ENCODE measurements at regions not wholly inside any gene's neighbourhood (a gene's known extent, or its start where the extent isn't known, plus 50 kb on each side); places are given as distances from the start of the nearest gene placed in this dataset.

DNA sequence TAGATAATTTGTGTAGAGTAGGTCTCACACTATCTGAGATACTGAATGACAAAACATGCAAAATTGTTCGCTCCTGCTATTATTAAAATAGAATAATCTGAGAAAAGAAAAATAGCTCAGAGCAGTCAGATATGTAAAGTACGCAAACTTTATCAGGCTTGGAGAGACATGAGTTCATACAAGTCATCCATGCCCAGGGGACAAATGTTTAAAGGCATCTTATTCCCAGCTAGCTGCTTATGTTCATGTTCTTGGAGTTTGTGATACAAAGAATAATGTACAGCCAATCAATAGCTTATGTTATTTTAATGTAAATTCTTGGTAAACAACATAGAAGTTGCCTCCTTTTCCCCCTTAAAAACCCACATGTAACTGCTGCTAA lies 69.4 kb upstream of the USP25 start:
- Histone ChIP-seq H3K27me3 (ENCODE audit: insufficient read depth, low read length) (no peaks in the 10 kb centered on the region), H3K4me1 (ENCODE audit: insufficient read depth, low read length) (no peaks in the 10 kb centered on the region), H3K4me2 (ENCODE audit: low read length) (no peak overlapping the region), H3K9ac (ENCODE audit: low read length) (no peak overlapping the region), H3K9me3 (ENCODE audit: insufficient read depth, low read depth, low read length) (no peaks in the 10 kb centered on the region), H4K20me1 (ENCODE audit: insufficient read depth, low read length) (no peaks in the 10 kb centered on the region), H3K4me3 (ENCODE audit: insufficient read depth, low read depth, low read length) (no peak overlapping the region), H3K79me2 (ENCODE audit: insufficient read depth, low read length) (no peaks in the 10 kb centered on the region), H3K27ac (ENCODE audit: low read depth, low read length) (no peak overlapping the region), H3K36me3 (ENCODE audit: insufficient read depth, low read length) (no peaks in the 10 kb centered on the region), H2AFZ (ENCODE audit: low read depth, low read length) (no peak overlapping the region)
- DNase-seq (ENCODE audit: low read depth) = no peak
- H3K9me3 Mint-ChIP-seq (ENCODE audit: unreplicated experiment) = peaks cover 3% of the 10 kb centered on the region
- peaks cover 3% of the 10 kb centered on the region for H3K36me3 Mint-ChIP-seq (ENCODE audit: low read depth, unreplicated experiment)
- H3K27ac Mint-ChIP-seq (ENCODE audit: unreplicated experiment) = no peak overlapping the region
- TF ChIP-seq, protein P1, sequence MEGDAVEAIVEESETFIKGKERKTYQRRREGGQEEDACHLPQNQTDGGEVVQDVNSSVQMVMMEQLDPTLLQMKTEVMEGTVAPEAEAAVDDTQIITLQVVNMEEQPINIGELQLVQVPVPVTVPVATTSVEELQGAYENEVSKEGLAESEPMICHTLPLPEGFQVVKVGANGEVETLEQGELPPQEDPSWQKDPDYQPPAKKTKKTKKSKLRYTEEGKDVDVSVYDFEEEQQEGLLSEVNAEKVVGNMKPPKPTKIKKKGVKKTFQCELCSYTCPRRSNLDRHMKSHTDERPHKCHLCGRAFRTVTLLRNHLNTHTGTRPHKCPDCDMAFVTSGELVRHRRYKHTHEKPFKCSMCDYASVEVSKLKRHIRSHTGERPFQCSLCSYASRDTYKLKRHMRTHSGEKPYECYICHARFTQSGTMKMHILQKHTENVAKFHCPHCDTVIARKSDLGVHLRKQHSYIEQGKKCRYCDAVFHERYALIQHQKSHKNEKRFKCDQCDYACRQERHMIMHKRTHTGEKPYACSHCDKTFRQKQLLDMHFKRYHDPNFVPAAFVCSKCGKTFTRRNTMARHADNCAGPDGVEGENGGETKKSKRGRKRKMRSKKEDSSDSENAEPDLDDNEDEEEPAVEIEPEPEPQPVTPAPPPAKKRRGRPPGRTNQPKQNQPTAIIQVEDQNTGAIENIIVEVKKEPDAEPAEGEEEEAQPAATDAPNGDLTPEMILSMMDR (IDR thresholded peaks at IDR 0.05; ENCODE audit: insufficient read depth, low read depth, low read length) = no peak
- TF ChIP-seq EZH2 (IDR thresholded peaks at IDR 0.05; ENCODE audit: insufficient read depth, low read length) = no peak
- no peaks in the 10 kb centered on the region for H3K27me3 Mint-ChIP-seq (ENCODE audit: low read depth, unreplicated experiment)
- H3K4me3 Mint-ChIP-seq (ENCODE audit: unreplicated experiment) = no peak overlapping the region
- peaks cover 9% of the 10 kb centered on the region for H3K4me1 Mint-ChIP-seq (ENCODE audit: low read depth, unreplicated experiment)
- no peak for FAIRE-seq

DNA sequence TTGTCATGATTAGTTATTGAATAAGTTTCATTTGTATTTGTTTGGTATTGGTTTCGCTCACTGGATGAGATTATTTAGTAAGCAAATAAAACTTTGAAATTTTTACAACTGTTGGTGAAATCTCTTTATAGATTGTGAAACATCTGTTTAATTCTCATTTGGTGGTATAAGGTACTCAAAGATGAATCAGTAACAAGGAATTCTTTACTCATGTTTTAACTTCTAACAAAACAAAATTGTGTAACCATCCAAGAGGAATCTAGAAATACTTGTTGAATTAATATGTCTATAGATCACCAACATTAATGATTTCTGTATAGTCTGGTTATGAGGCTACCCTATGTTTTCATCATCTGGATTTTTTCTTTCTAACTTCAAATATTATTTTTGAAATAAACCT lies 62.8 kb upstream of the USP25 start:
- Mint-ChIP-seq H3K4me1 (ENCODE audit: low read depth, unreplicated experiment) (no peaks in the 10 kb centered on the region), H3K27me3 (ENCODE audit: low read depth, unreplicated experiment) (no peaks in the 10 kb centered on the region), H3K4me3 (ENCODE audit: unreplicated experiment) (no peak overlapping the region), H3K27ac (ENCODE audit: unreplicated experiment) (no peak overlapping the region), H3K9me3 (ENCODE audit: unreplicated experiment) (no peaks in the 10 kb centered on the region), H3K36me3 (ENCODE audit: low read depth, unreplicated experiment) (peaks cover 3% of the 10 kb centered on the region)
- peak; percentile 65 for FAIRE-seq
- Histone ChIP-seq H3K4me2 (ENCODE audit: low read length) (no peak overlapping the region), H3K36me3 (ENCODE audit: insufficient read depth, low read length) (no peaks in the 10 kb centered on the region), H3K79me2 (ENCODE audit: insufficient read depth, low read length) (no peaks in the 10 kb centered on the region), H3K9me3 (ENCODE audit: insufficient read depth, low read depth, low read length) (no peaks in the 10 kb centered on the region), H3K9ac (ENCODE audit: low read length) (no peak overlapping the region), H3K4me3 (ENCODE audit: insufficient read depth, low read depth, low read length) (no peak overlapping the region), H3K27me3 (ENCODE audit: insufficient read depth, low read length) (no peaks in the 10 kb centered on the region), H3K27ac (ENCODE audit: low read depth, low read length) (no peak overlapping the region), H2AFZ (ENCODE audit: low read depth, low read length) (no peak overlapping the region), H4K20me1 (ENCODE audit: insufficient read depth, low read length) (no peaks in the 10 kb centered on the region), H3K4me1 (ENCODE audit: insufficient read depth, low read length) (no peaks in the 10 kb centered on the region)
- TF ChIP-seq EZH2 (IDR thresholded peaks at IDR 0.05; ENCODE audit: insufficient read depth, low read length) = no peak
- TF ChIP-seq, protein P1 (IDR thresholded peaks at IDR 0.05; ENCODE audit: insufficient read depth, low read depth, low read length) = no peak
- peak; percentile 56 for DNase-seq (ENCODE audit: low read depth)

DNA sequence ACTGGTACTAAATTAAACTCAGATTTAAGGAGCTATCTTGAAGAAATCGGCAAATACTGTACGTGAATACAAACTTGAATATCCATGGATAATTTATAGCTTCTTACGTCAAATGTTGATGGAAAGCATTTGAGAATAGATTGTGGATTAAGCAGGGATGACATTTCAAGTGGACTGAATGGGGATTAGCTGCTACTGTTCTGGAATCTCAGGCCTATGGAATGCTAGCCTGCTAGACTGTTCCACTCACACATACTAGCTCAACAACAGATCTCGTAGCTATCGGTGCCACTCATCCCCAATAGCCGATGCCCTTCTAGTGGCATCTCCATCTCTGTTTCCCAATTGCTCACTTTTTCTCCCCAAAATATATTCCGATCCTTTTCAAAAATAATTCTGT lies 62.0 kb upstream of the USP25 start:
- TF ChIP-seq, protein P1 (IDR thresholded peaks at IDR 0.05; ENCODE audit: insufficient read depth, low read depth, low read length) = no peak
- TF ChIP-seq EZH2 (IDR thresholded peaks at IDR 0.05; ENCODE audit: insufficient read depth, low read length) = no peak
- H3K27me3 Mint-ChIP-seq (ENCODE audit: low read depth, unreplicated experiment) = no peaks in the 10 kb centered on the region
- DNase-seq (ENCODE audit: low read depth) (no peak), FAIRE-seq (peak; percentile 20)
- H3K4me3 Mint-ChIP-seq (ENCODE audit: unreplicated experiment) = no peak overlapping the region
- Histone ChIP-seq H4K20me1 (ENCODE audit: insufficient read depth, low read length) (no peaks in the 10 kb centered on the region), H3K79me2 (ENCODE audit: insufficient read depth, low read length) (no peaks in the 10 kb centered on the region), H3K36me3 (ENCODE audit: insufficient read depth, low read length) (no peaks in the 10 kb centered on the region), H3K27ac (ENCODE audit: low read depth, low read length) (no peak overlapping the region), H3K4me2 (ENCODE audit: low read length) (no peak overlapping the region), H3K4me3 (ENCODE audit: insufficient read depth, low read depth, low read length) (no peak overlapping the region), H3K9me3 (ENCODE audit: insufficient read depth, low read depth, low read length) (no peaks in the 10 kb centered on the region), H2AFZ (ENCODE audit: low read depth, low read length) (no peak overlapping the region), H3K4me1 (ENCODE audit: insufficient read depth, low read length) (no peaks in the 10 kb centered on the region), H3K27me3 (ENCODE audit: insufficient read depth, low read length) (no peaks in the 10 kb centered on the region), H3K9ac (ENCODE audit: low read length) (no peak overlapping the region)
- no peaks in the 10 kb centered on the region for H3K4me1 Mint-ChIP-seq (ENCODE audit: low read depth, unreplicated experiment)
- H3K9me3 Mint-ChIP-seq (ENCODE audit: unreplicated experiment) = no peaks in the 10 kb centered on the region
- H3K36me3 Mint-ChIP-seq (ENCODE audit: low read depth, unreplicated experiment) = peaks cover 3% of the 10 kb centered on the region
- H3K27ac Mint-ChIP-seq (ENCODE audit: unreplicated experiment) = no peak overlapping the region

Data from astrocyte (in vitro differentiated cells and primary cell).